Transverse colon (tissue), 4 donors: ENCODE measurements at regions not wholly inside any gene's neighbourhood (a gene's known extent, or its start where the extent isn't known, plus 50 kb on each side); places are given as distances from the start of the nearest gene placed in this dataset.

Experiments
- POLR2A ChIP-seq: fragments of 450-650 bp; IDR thresholded peaks from one replicate; pipeline ENCODE4 v1.6.1; 2016; ENCODE audit warnings: antibody characterized with exemption, mild to moderate bottlenecking, moderate library complexity
- POLR2AphosphoS5 ChIP-seq, 3 donors: sonication (generic); formaldehyde crosslinking; IDR thresholded peaks; one replicate each; pipeline ENCODE4 v1.6.1; 2016; ENCODE audit warnings: antibody characterized with exemption in 3 of 3
- TF ChIP-seq, protein P1 (sequence below), 5 experiments: fragments of 200-600 bp in 3 of 5; fragments of 450-650 bp in 2 of 5; sonication (generic) in 3 of 5; IDR thresholded peaks; 1 replicate in 2 of 5; 2 replicates in 3 of 5; pipeline ENCODE4 v1.5.1; 2016 to 2017; ENCODE audit warnings: antibody characterized with exemption in 5 of 5, inconsistent platforms in 3 of 5, mild to moderate bottlenecking in 2 of 5, moderate library complexity in 1 of 5

GRCh38 chr17:72192800-72193192 is 72.0 kb downstream of the SOX9 start:
- no peak for TF ChIP-seq POLR2A
- TF ChIP-seq, protein P1, sequence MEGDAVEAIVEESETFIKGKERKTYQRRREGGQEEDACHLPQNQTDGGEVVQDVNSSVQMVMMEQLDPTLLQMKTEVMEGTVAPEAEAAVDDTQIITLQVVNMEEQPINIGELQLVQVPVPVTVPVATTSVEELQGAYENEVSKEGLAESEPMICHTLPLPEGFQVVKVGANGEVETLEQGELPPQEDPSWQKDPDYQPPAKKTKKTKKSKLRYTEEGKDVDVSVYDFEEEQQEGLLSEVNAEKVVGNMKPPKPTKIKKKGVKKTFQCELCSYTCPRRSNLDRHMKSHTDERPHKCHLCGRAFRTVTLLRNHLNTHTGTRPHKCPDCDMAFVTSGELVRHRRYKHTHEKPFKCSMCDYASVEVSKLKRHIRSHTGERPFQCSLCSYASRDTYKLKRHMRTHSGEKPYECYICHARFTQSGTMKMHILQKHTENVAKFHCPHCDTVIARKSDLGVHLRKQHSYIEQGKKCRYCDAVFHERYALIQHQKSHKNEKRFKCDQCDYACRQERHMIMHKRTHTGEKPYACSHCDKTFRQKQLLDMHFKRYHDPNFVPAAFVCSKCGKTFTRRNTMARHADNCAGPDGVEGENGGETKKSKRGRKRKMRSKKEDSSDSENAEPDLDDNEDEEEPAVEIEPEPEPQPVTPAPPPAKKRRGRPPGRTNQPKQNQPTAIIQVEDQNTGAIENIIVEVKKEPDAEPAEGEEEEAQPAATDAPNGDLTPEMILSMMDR (IDR thresholded peaks at IDR 0.05) = no peak
- no peak for TF ChIP-seq POLR2AphosphoS5 (IDR thresholded peaks at IDR 0.05)
